Kidney epithelial cell (primary cell): ENCODE measurements at regions not wholly inside any gene's neighbourhood (a gene's known extent, or its start where the extent isn't known, plus 50 kb on each side); places are given as distances from the start of the nearest gene placed in this dataset.

Source experiments
- DNase-seq: peaks from one replicate; pipeline ENCODE4 v3.0.0-alpha.2; 2010; ENCODE audit warnings: low read depth
- H3K27me3 ChIP-seq: 2 replicates; pipeline ENCODE4 v1.6.0; 2011; ENCODE audit warnings: low read length; ENCODE audit not compliant: control insufficient read depth, insufficient read depth
- H3K36me3 ChIP-seq: 2 replicates; pipeline ENCODE4 v1.5.1; 2011; ENCODE audit warnings: low read length; ENCODE audit not compliant: control insufficient read depth, insufficient read depth
- H3K4me3 ChIP-seq: 2 replicates; pipeline ENCODE4 v1.5.1; 2011; ENCODE audit warnings: low read depth, mild to moderate bottlenecking, control low read depth, low read length
- TF ChIP-seq, protein P1 (sequence below): IDR thresholded peaks from 2 replicates; pipeline ENCODE4 v1.5.1; 2011; ENCODE audit warnings: mild to moderate bottlenecking, moderate library complexity, low read length, control low read depth, inconsistent platforms; ENCODE audit not compliant: insufficient read depth, poor library complexity, severe bottlenecking

DNA sequence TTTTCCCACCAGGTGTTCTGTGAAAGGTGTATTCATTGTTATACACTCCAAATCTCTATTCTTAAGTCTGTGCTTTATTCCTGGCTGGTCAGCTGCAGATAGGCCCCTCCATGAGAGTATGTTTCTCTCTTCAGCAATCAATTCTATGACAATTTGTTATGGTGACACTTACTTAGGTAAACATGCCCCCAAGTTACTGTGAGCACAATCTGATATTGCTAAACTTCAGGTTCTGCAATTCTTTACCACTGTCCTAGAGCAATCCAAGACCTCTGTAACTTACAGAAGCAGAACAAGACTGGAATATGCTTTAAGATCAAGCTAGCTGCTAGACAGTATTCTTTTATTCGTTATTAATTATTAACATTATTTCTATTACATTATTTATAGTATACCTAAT lies 391.9 kb downstream of the FRK start:
- H3K36me3 ChIP-seq = no peaks in the 10 kb centered on the region
- no peak for DNase-seq
- no peak overlapping the region for H3K4me3 ChIP-seq
- H3K27me3 ChIP-seq = no peaks in the 10 kb centered on the region
- TF ChIP-seq, protein P1, sequence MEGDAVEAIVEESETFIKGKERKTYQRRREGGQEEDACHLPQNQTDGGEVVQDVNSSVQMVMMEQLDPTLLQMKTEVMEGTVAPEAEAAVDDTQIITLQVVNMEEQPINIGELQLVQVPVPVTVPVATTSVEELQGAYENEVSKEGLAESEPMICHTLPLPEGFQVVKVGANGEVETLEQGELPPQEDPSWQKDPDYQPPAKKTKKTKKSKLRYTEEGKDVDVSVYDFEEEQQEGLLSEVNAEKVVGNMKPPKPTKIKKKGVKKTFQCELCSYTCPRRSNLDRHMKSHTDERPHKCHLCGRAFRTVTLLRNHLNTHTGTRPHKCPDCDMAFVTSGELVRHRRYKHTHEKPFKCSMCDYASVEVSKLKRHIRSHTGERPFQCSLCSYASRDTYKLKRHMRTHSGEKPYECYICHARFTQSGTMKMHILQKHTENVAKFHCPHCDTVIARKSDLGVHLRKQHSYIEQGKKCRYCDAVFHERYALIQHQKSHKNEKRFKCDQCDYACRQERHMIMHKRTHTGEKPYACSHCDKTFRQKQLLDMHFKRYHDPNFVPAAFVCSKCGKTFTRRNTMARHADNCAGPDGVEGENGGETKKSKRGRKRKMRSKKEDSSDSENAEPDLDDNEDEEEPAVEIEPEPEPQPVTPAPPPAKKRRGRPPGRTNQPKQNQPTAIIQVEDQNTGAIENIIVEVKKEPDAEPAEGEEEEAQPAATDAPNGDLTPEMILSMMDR = no peak

DNA sequence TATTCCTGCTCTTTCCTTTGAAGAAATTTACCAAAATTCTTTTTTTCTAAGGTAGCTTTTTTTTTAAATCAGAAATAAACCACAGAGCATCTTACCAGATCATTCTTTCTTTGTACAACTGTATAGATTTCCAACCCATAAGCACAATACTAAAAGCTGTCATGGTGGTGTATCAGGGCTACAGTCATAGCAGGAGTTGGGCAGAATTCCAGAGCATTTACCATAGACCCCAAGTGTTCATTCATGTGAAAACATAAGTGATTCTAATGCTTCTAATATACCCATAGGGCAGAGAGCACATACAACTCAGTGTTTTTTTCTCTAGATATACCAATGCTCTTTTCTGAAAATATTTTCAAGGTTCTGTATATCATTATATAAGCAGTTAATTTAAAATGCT lies 392.5 kb downstream of the FRK start:
- TF ChIP-seq, protein P1 = no peak
- no peak overlapping the region for H3K4me3 ChIP-seq
- H3K27me3 ChIP-seq = no peaks in the 10 kb centered on the region
- DNase-seq = no peak
- H3K36me3 ChIP-seq = no peaks in the 10 kb centered on the region

DNA sequence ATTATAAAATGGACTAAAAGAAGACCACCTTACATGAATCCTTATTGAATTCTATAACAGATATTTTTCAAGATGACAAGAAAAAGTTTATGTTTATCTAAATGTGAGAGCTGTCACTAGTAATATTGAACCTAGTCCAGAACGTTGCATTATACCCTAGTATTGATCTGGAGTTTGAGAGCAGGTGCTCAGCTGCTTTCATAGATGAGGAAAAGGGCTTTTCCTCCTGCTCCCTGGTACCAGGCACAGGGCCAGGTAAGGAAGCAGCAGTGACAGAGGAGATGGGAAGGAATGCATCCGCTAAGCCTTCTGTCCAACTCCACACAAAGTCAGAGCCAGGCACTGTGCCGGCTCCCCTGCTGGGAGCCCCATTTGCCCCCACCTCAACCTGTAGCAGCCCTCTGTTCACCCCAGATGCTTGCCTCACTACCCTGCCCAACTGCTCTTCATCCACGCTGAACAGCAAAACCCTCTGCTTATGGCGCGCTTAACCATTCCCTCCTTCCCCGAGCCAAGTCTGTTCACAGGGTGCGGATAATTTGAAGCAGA lies 393.1 kb downstream of the FRK start:
- Histone ChIP-seq H3K27me3 (no peaks in the 10 kb centered on the region), H3K36me3 (no peaks in the 10 kb centered on the region), H3K4me3 (no peak overlapping the region)
- DNase-seq = no peak
- TF ChIP-seq, protein P1 = no peak

DNA sequence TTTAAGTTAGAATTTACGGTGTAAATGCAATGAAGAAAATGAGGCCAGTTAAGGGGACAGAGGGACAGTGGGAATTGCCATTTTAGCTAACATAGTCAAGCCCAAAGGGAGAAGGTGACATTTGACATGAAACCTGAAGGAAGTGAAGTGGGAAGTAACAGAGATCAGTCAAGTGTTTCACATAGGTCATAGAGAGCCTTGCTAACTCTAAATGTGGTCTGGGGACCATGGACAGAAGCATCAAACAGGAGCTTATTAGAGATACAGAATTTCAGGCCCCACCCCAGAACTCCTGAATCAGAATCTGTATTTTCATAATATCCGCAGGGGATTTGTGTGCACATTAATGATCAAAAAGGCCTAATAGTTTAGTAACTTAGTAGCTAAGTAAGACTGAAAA lies 393.7 kb downstream of the FRK start:
- Histone ChIP-seq H3K27me3 (no peaks in the 10 kb centered on the region), H3K36me3 (no peaks in the 10 kb centered on the region), H3K4me3 (no peak overlapping the region)
- TF ChIP-seq, protein P1 = no peak
- no peak for DNase-seq

DNA sequence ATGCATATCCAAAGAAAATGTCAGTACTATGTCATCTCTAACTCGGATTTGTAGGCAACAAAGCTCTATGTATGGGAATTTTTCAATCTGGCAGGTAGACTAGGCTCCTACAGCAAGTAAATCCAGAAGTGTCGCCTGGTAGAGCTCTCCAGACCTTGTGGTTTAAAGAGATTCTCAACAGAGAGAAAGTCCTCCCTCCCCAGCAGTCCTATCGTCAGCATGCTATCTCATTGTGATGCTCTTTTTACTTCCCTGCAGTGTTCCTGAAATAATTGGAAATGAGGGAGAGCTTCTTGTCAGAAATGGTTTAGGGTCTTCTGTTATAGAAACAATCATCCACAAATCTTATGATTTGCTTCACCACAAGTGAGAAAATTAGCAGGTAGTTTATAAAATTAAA lies 395.4 kb downstream of the FRK start:
- TF ChIP-seq, protein P1 = no peak
- H3K27me3 ChIP-seq = no peaks in the 10 kb centered on the region
- no peak overlapping the region for H3K4me3 ChIP-seq
- H3K36me3 ChIP-seq = no peaks in the 10 kb centered on the region
- DNase-seq = no peak

DNA sequence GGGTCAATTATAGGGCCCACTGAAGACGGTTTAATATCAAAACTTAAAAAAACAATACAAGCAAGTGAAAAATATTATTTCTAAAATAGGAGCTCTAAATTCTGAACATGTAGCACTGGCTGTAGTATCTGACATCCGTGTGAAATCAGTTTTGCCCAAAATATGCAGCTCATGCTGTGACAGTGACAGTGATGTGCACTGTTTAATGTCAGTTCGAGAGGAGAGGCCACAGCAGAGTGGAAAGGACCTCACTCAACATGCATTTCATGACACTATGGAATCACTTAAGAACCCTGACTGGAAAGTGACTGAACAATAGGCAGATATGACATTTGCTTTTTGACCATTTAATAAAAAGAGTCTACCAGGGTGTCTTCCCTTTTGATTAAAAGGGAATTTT lies 397.0 kb downstream of the FRK start:
- TF ChIP-seq, protein P1 = no peak
- Histone ChIP-seq H3K27me3 (no peaks in the 10 kb centered on the region), H3K4me3 (no peak overlapping the region), H3K36me3 (no peaks in the 10 kb centered on the region)
- no peak for DNase-seq
